SU-DHL-6 (cell line): ENCODE measurements at regions not wholly inside any gene's neighbourhood (a gene's known extent, or its start where the extent isn't known, plus 50 kb on each side); places are given as distances from the start of the nearest gene placed in this dataset.
"Not testable (repeated sequence)": the region's sequence is repeated elsewhere in the genome, so short reads cannot be mapped to it uniquely, and the experiment has no call there.

Experiments used
- H2AFZ ChIP-seq: fragments of 200-600 bp; sonication (generic); 2 replicates; pipeline ENCODE4 v1.6.1; 2014; ENCODE audit warnings: low read depth, mild to moderate bottlenecking, moderate library complexity, mixed read lengths, antibody characterized with exemption, low read length; ENCODE audit not compliant: severe bottlenecking
- H3F3A ChIP-seq: fragments of 200-600 bp; shearing (Covaris generic); 2 replicates; pipeline ENCODE4 v1.6.0; 2016; ENCODE audit warnings: antibody characterized with exemption, mild to moderate bottlenecking; ENCODE audit not compliant: insufficient read depth
- H3K27ac ChIP-seq: fragments of 200-600 bp; sonication (generic); 2 replicates; pipeline ENCODE4 v1.5.1; 2016; ENCODE audit warnings: low read depth, mild to moderate bottlenecking, low read length, moderate library complexity, mixed read lengths
- H3K27me3 ChIP-seq: fragments of 200-600 bp; sonication (generic), shearing (Covaris generic); 2 replicates; pipeline ENCODE4 v1.6.0; 2014; ENCODE audit warnings: mild to moderate bottlenecking, low read length
- H3K36me3 ChIP-seq: fragments of 200-600 bp; sonication (generic); 2 replicates; pipeline ENCODE4 v1.6.1; 2014; ENCODE audit warnings: mild to moderate bottlenecking, low read length, mixed read lengths
- H3K4me2 ChIP-seq: fragments of 300-600, 200-600 bp; shearing (Covaris generic), sonication (generic); 2 replicates; pipeline ENCODE4 v1.6.0; 2014; ENCODE audit warnings: low read length, low read depth, mild to moderate bottlenecking; ENCODE audit not compliant: poor library complexity, severe bottlenecking
- H3K4me3 ChIP-seq: fragments of 200-600 bp; sonication (generic); 2 replicates; pipeline ENCODE4 v1.5.1; 2014; ENCODE audit warnings: antibody characterized with exemption, low read length, mild to moderate bottlenecking, mixed read lengths; ENCODE audit not compliant: insufficient read depth, poor library complexity, severe bottlenecking
- H3K79me2 ChIP-seq: fragments of 200-600 bp; sonication (generic); 2 replicates; pipeline ENCODE4 v1.6.1; 2014; ENCODE audit warnings: mild to moderate bottlenecking, low read length, moderate library complexity; ENCODE audit not compliant: insufficient read depth
- H3K9ac ChIP-seq: fragments of 200-600 bp; sonication (generic); 2 replicates; pipeline ENCODE4 v1.7.0; 2014; ENCODE audit warnings: mild to moderate bottlenecking, low read length
- H3K9me2 ChIP-seq: fragments of 200-600 bp; sonication (generic); replicated peaks from 2 replicates; pipeline ENCODE4 v1.6.1; 2014; ENCODE audit warnings: low read length; ENCODE audit not compliant: insufficient read depth
- H3K9me3 ChIP-seq: fragments of 200-600 bp; sonication (generic); 2 replicates; pipeline ENCODE4 v1.6.1; 2014; ENCODE audit warnings: low read length, mixed read lengths; ENCODE audit not compliant: insufficient read depth
- H4K20me1 ChIP-seq: fragments of 200-600 bp; sonication (generic); 2 replicates; pipeline ENCODE4 v1.6.1; 2014; ENCODE audit warnings: low read depth, mild to moderate bottlenecking, antibody characterized with exemption, low read length, moderate library complexity, mixed read lengths
- CTCF ChIP-seq: fragments of 200-600 bp; sonication (generic); IDR thresholded peaks from one replicate; pipeline ENCODE4 v1.5.1; 2017; ENCODE audit warnings: antibody characterized with exemption, mild to moderate bottlenecking, low read length, moderate library complexity; ENCODE audit not compliant: insufficient read depth, poor library complexity, severe bottlenecking
- EZH2phosphoT487 ChIP-seq: fragments of 200-600 bp; sonication (generic), shearing (Covaris generic); conservative IDR thresholded peaks from 2 replicates; pipeline ENCODE4 v1.6.1; 2018; ENCODE audit warnings: mild to moderate bottlenecking, antibody characterized with exemption, low read length, moderate library complexity, mixed read lengths

GRCh38 chr14:106174206-106174605 is 647.8 kb downstream of the TMEM121 start:
- no peak overlapping the region for H3K4me2 ChIP-seq
- no peaks in the 10 kb centered on the region for H3F3A ChIP-seq
- no peaks in the 10 kb centered on the region for H4K20me1 ChIP-seq
- no peak overlapping the region for H3K4me3 ChIP-seq
- H3K9ac ChIP-seq, result no peak overlapping the region
- no peaks in the 10 kb centered on the region for H3K9me3 ChIP-seq
- no peaks in the 10 kb centered on the region for H3K27me3 ChIP-seq
- H3K27ac ChIP-seq, result no peak overlapping the region
- H2AFZ ChIP-seq, result no peak overlapping the region
- no peaks in the 10 kb centered on the region for H3K36me3 ChIP-seq
- no peaks in the 10 kb centered on the region for H3K79me2 ChIP-seq
- no peak for TF ChIP-seq CTCF
- no peak for TF ChIP-seq EZH2phosphoT487
- no peaks in the 10 kb centered on the region for H3K9me2 ChIP-seq

- H2AFZ ChIP-seq, H3K27ac ChIP-seq, H3K79me2 ChIP-seq, H3K36me3 ChIP-seq, H4K20me1 ChIP-seq, H3K9me3 ChIP-seq, H3F3A ChIP-seq, H3K27me3 ChIP-seq, H3K9me2 ChIP-seq, H3K4me3 ChIP-seq, H3K4me2 ChIP-seq, H3K9ac ChIP-seq: not testable (repeated sequence)
These were observed 651.2 kb downstream of the TMEM121 start for GRCh38 chr14:106177266-106178246.

- no peaks in the 10 kb centered on the region for H3K9me2 ChIP-seq
- H3K9me3 ChIP-seq, result no peaks in the 10 kb centered on the region
- TF ChIP-seq CTCF (no peak), EZH2phosphoT487 (no peak)
- H3F3A ChIP-seq, result no peaks in the 10 kb centered on the region
- no peak overlapping the region for H3K4me3 ChIP-seq
- no peaks in the 10 kb centered on the region for H3K36me3 ChIP-seq
- no peak overlapping the region for H3K4me2 ChIP-seq
- no peak overlapping the region for H3K9ac ChIP-seq
- no peaks in the 10 kb centered on the region for H4K20me1 ChIP-seq
- H3K27ac ChIP-seq, result no peak overlapping the region
- no peaks in the 10 kb centered on the region for H3K79me2 ChIP-seq
- H3K27me3 ChIP-seq, result no peaks in the 10 kb centered on the region
- H2AFZ ChIP-seq, result no peak overlapping the region
These were observed 653.4 kb downstream of the TMEM121 start for GRCh38 chr14:106179761-106180160.

- H3K79me2 ChIP-seq, H3F3A ChIP-seq, H3K4me2 ChIP-seq, H3K36me3 ChIP-seq, H2AFZ ChIP-seq, H3K9me2 ChIP-seq, H3K9ac ChIP-seq, H3K9me3 ChIP-seq, H3K27ac ChIP-seq, H3K4me3 ChIP-seq, H4K20me1 ChIP-seq, H3K27me3 ChIP-seq: not testable (repeated sequence)
These were observed 658.4 kb downstream of the TMEM121 start for GRCh38 chr14:106184771-106185170.

- not testable (repeated sequence) for H3K9ac ChIP-seq, H3K4me2 ChIP-seq, H3K9me3 ChIP-seq, H3K9me2 ChIP-seq, H3K36me3 ChIP-seq, H3F3A ChIP-seq, H3K27ac ChIP-seq, H3K79me2 ChIP-seq, H3K4me3 ChIP-seq, H3K27me3 ChIP-seq, H2AFZ ChIP-seq, H4K20me1 ChIP-seq
These were observed 658.9 kb downstream of the TMEM121 start for GRCh38 chr14:106185174-106185836.
